GM19324 (cell line): ENCODE measurements at regions not wholly inside any gene's neighbourhood (a gene's known extent, or its start where the extent isn't known, plus 50 kb on each side); places are given as distances from the start of the nearest gene placed in this dataset.

Experiments
- ATAC-seq: cut with Tn5 transposase; IDR thresholded peaks from one replicate; pipeline ENCODE4 v1.9.1; 2021; ENCODE audit warnings: mild to moderate bottlenecking, moderate library complexity; ENCODE audit not compliant: unreplicated experiment, low FRiP score

DNA sequence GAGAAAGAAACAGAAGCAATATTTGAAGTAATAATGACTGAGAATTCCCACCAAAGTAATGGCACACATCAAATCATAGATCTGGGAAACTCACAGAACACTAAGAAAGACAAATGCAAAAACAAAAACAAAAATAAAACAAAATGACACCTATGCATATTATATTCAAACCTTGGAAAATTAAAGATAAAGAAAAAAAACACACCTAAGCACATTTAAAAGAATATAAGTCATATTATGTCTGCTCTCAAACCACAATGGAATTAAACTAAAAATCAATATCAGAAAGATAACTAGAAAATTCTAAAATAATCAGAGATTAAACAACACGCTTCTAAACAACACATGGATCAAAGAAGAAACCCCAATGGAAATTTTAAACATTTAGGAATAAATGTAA lies 59.7 kb upstream of the GALNT5 start:
- no peak for ATAC-seq

DNA sequence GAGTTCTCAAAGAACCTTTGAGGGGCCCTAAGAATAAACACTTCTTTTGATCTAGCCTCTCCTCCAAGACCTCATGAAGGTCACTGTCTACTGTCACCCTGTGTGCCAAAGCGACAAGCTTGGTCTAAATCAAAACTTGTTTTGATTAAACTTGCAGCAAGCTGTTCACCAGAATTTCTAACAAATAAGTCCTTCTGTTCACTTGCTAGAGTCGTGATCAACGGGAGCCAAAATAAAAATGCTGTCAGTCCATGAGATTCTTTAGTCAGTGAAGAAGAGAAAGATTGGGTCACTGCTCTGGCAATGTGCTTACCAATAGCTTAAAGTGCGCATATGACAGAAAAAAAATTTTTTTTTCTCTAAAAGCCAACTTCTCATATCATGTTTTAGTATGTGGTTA lies 53.9 kb upstream of the GALNT5 start:
- no peak for ATAC-seq

DNA sequence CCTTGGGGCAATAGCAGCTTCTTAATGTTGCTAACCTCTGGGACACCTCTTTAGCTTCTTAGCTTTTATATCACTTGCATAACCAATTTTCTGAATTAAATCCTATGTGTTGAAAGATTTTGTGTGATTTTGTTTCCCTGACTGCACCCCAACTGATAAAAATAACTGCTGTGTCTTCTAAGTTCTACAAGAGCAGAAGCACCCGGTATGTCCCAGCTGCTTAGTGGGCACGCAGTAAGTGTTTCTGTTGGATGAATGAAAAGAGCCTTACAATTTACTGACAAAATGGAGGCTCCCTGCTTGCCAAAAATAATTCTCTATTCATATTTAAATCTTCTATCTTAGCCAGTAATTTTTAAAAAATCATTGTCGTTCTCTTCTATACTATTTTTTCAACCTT lies 53.1 kb upstream of the GALNT5 start:
- no peak for ATAC-seq

DNA sequence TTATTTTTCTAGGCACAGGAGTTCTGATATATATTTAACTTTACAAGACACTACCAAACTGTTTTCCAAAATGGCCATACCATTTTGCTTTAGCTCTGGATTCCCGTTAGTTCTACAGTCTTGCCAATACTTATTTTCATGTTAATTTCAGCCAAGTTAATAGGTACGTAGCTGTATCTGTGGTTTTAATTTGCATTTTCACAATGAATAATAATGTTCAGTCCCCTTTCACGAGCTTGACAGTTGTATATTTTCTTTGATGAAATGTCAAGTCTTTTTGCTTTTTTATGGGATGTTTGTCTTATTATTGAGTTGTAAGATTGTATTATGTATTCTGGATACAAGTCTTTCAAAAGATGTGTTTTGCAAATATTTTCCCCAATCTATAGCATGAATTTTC lies 50.6 kb upstream of the GALNT5 start:
- no peak for ATAC-seq
